Gastrocnemius medialis (tissue), 4 donors: ENCODE measurements at regions not wholly inside any gene's neighbourhood (a gene's known extent, or its start where the extent isn't known, plus 50 kb on each side); places are given as distances from the start of the nearest gene placed in this dataset.

Experiments used
- ATAC-seq, 2 donors: fragments of 150-250 bp; one replicate each; pipeline ENCODE4 v1.9.1; 2016
- DNase-seq, 2 donors: peaks; one replicate each; pipeline ENCODE4 v3.0.0-alpha.2; 2019
- H3K27ac ChIP-seq, 4 donors: fragments of 200-600 bp; sonication (generic); 1 replicate in 1 of 4; 2 replicates in 3 of 4; pipeline ENCODE4 v1.5.1; 2016 to 2018; ENCODE audit warnings: mild to moderate bottlenecking in 2 of 4, moderate library complexity in 1 of 4
- H3K27me3 ChIP-seq, 3 donors: fragments of 200-600 bp; sonication (generic) in 2 of 3; 1 replicate in 1 of 3; 2 replicates in 2 of 3; pipeline versions ENCODE4 v1.5.1 to v1.6.0; 2016 to 2019; ENCODE audit warnings: mild to moderate bottlenecking in 1 of 3, moderate library complexity in 1 of 3
- H3K36me3 ChIP-seq, 2 donors: fragments of 200-600 bp; sonication (generic) in 1 of 2; one replicate each; pipeline ENCODE4 v1.5.1; 2017 to 2018
- H3K4me1 ChIP-seq, 2 donors: fragments of 200-600 bp; sonication (generic) in 1 of 2; one replicate each; pipeline ENCODE4 v1.5.1; 2016 to 2017; ENCODE audit warnings: mild to moderate bottlenecking in 2 of 2
- H3K4me3 ChIP-seq, 4 donors: fragments of 200-600 bp; sonication (generic) in 3 of 4; 1 replicate in 1 of 4; 2 replicates in 3 of 4; pipeline ENCODE4 v1.5.1; 2016 to 2019; ENCODE audit warnings: mild to moderate bottlenecking in 2 of 4
- H3K9me3 ChIP-seq, 3 donors: fragments of 200-600 bp; sonication (generic) in 2 of 3; 1 replicate in 1 of 3; 2 replicates in 2 of 3; pipeline ENCODE4 v1.5.1; 2016 to 2019
- CTCF ChIP-seq, 5 experiments: fragments of 450-650 bp in 3 of 5; fragments of 200-600 bp in 2 of 5; sonication (generic) in 2 of 5; IDR thresholded peaks in 4 of 5; conservative IDR thresholded peaks in 1 of 5; 1 replicate in 4 of 5; 2 replicates in 1 of 5; pipeline ENCODE4 v1.5.1; 2016 to 2019; ENCODE audit warnings: antibody characterized with exemption in 5 of 5, mild to moderate bottlenecking in 3 of 5, moderate library complexity in 3 of 5
- POLR2A ChIP-seq, 2 donors: fragments of 450-650 bp; IDR thresholded peaks; one replicate each; pipeline ENCODE4 v1.6.1; 2017; ENCODE audit warnings: antibody characterized with exemption in 2 of 2, mild to moderate bottlenecking in 2 of 2, moderate library complexity in 2 of 2
- in situ Hi-C, 4 donors: fragments of 200-750 bp; cut with MboI; loops; one replicate each; pipeline versions ENCODE4 v1.15.0 to v1.8.0; 2017; ENCODE audit warnings: low sequenced_read_pairs in 4 of 4
- intact Hi-C: fragments of 100-400 bp; cut with DNase I; formaldehyde crosslinking; loops from one replicate; pipeline ENCODE4 v1.15.1; 2023; ENCODE audit warnings: low total_unique reads

GRCh38 chr22:23513705-23514104 lies 66.4 kb downstream of the IGLL1 start:
- TF ChIP-seq CTCF (IDR thresholded peaks at IDR 0.05 in 4 of 5, conservative IDR thresholded peaks at IDR 0.05 in 1 of 5), result no peak
- TF ChIP-seq POLR2A (IDR thresholded peaks at IDR 0.05), result no peak
- no peak for ATAC-seq
- Histone ChIP-seq H3K9me3 (no peaks in the 10 kb centered on the region), H3K36me3 (no peaks in the 10 kb centered on the region), H3K4me3 (no peak overlapping the region), H3K27ac (no peak overlapping the region), H3K4me1 (no peaks in the 10 kb centered on the region), H3K27me3 (no peaks in the 10 kb centered on the region)
- intact Hi-C loops, result no loop called here
- no peak for DNase-seq
- in situ Hi-C loops, result no loop called here

GRCh38 chr22:23513133-23513532 lies 67.0 kb downstream of the IGLL1 start:
- DNase-seq (no peak), ATAC-seq (no peak)
- Histone ChIP-seq H3K9me3 (no peaks in the 10 kb centered on the region), H3K4me3 (no peak overlapping the region), H3K36me3 (no peaks in the 10 kb centered on the region), H3K4me1 (no peaks in the 10 kb centered on the region), H3K27ac (no peak overlapping the region), H3K27me3 (no peaks in the 10 kb centered on the region)
- in situ Hi-C loops (no loop called here), intact Hi-C loops (no loop called here)
- TF ChIP-seq POLR2A (IDR thresholded peaks at IDR 0.05), result no peak
- TF ChIP-seq CTCF (IDR thresholded peaks at IDR 0.05 in 4 of 5, conservative IDR thresholded peaks at IDR 0.05 in 1 of 5), result no peak

GRCh38 chr22:23512721-23513120 lies 67.4 kb downstream of the IGLL1 start:
- Histone ChIP-seq H3K9me3 (no peaks in the 10 kb centered on the region), H3K36me3 (no peaks in the 10 kb centered on the region), H3K27me3 (no peaks in the 10 kb centered on the region), H3K4me3 (no peak overlapping the region), H3K27ac (no peak overlapping the region), H3K4me1 (no peaks in the 10 kb centered on the region)
- no peak for DNase-seq
- ATAC-seq, result no peak
- intact Hi-C loops (no loop called here), in situ Hi-C loops (no loop called here)
- TF ChIP-seq CTCF (IDR thresholded peaks at IDR 0.05 in 4 of 5, conservative IDR thresholded peaks at IDR 0.05 in 1 of 5), result no peak
- no peak for TF ChIP-seq POLR2A (IDR thresholded peaks at IDR 0.05)

- Histone ChIP-seq H3K27me3 (no peaks in the 10 kb centered on the region), H3K27ac (no peak overlapping the region), H3K36me3 (no peaks in the 10 kb centered on the region), H3K4me3 (no peak overlapping the region), H3K9me3 (no peaks in the 10 kb centered on the region), H3K4me1 (no peaks in the 10 kb centered on the region)
- ATAC-seq, result no peak
- TF ChIP-seq CTCF (IDR thresholded peaks at IDR 0.05 in 4 of 5, conservative IDR thresholded peaks at IDR 0.05 in 1 of 5) (no peak), POLR2A (IDR thresholded peaks at IDR 0.05) (no peak)
- in situ Hi-C loops, result no loop called here
- DNase-seq, result no peak
- intact Hi-C loops, result no loop called here
Observed at GRCh38 chr22:23512348-23512705, 67.8 kb downstream of the IGLL1 start.

GRCh38 chr22:23511627-23512347 lies 68.3 kb downstream of the IGLL1 start:
- Histone ChIP-seq H3K4me3 (no peak overlapping the region), H3K27ac (no peak overlapping the region), H3K4me1 (no peaks in the 10 kb centered on the region), H3K9me3 (no peaks in the 10 kb centered on the region), H3K36me3 (no peaks in the 10 kb centered on the region), H3K27me3 (no peaks in the 10 kb centered on the region)
- no peak for TF ChIP-seq CTCF (IDR thresholded peaks at IDR 0.05 in 4 of 5, conservative IDR thresholded peaks at IDR 0.05 in 1 of 5)
- ATAC-seq, result no peak
- no peak for DNase-seq
- intact Hi-C loops (no loop called here), in situ Hi-C loops (no loop called here)
